GM19351 (cell line): ENCODE measurements at regions not wholly inside any gene's neighbourhood (a gene's known extent, or its start where the extent isn't known, plus 50 kb on each side); places are given as distances from the start of the nearest gene placed in this dataset.
A peak's percentile ranks its signal among the peaks of the same experiment; 100 is the strongest.

Experiments
- ATAC-seq: cut with Tn5 transposase; IDR thresholded peaks from one replicate; pipeline ENCODE4 v1.9.1; 2021; ENCODE audit warnings: mild to moderate bottlenecking, moderate library complexity; ENCODE audit not compliant: unreplicated experiment

DNA sequence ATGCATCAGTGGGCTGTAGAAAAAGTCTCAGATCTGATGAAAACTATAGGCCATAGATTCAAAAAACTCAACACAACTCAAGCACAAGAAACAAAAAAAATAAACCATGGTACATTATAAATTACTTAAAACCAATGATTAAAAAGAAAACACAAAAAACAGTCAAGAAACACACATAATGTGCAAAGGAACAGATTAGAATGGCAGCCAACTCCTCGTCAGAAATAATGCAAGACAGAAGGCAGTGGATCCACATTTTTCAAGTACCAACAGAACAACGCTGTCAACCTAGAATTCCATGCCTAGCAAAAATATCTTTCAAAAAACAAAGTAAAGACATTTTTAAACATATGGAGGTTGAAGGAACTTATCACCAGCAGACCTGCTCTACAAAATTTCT, 69.7 kb downstream of the PSMB1 start:
- ATAC-seq: no peak

DNA sequence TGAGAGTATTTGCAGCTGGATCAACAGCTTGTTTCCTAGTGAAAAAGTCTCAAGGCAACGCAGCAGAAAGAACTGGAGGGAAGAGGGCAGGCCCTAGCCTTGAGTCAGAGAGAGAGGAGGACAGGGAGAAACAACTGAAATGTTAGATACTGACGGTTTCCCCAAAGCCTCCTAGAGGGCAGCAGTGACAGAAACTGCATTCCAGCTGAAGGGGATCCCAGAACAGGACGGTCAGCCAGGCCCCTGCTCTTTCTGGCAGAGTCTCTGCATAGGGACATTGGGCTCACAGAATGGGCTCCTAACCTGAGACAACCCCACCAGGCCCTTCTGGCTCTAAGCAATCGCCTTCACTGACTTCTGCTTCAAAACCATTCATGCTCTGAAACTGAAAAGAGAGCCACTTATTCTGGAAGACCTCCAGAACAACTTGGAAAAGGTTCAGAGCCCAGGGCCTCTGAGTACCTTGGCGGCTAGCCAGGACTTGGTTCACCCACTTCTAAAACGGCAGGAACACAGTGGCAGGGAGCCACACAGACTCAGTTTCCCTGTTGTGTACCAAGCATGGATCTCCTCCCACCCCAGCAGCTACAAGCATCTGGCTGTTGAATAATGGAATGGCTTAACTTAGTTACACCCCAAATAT, 72.9 kb downstream of the PSMB1 start:
- no peak for ATAC-seq

DNA sequence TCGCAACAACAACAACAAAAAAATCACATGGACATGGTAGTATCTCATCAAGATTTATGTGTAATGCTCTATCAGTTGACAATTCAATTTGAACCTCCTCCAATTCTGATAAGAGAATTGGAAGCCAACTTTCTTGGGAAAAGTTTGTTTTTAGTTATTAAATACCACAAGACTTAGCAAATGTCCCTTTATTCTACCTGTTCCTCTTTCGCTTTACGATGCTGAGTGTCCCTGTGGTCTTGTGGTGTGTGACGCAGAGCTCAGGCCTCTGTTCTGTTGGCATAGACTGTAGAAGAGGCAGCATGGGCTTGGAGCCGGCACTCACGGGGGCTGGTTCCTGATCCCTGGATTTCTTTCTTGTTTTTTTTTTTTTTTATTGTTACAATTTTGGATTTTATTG, 76.7 kb downstream of the PSMB1 start:
- ATAC-seq: peak; percentile 61

DNA sequence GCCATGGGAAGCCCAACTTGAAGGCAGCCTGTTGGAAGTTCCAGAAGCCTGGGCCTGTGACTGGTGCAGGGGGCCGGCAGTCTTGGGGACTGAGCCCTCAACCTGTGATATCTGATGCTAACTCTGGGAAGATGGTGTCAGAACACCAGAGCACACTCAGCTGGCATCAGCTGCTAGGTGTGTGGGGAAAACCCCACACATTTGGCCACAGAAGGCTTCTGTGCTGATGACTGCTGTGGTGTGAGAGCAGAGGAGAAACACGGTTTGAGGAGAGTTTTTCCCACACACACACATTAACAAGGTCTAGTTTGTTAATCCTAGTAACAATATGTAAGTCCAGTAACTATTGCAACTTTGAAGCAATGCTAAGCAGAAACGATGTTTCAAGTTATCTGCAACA, 78.0 kb downstream of the PSMB1 start:
- peak; percentile 55 for ATAC-seq

DNA sequence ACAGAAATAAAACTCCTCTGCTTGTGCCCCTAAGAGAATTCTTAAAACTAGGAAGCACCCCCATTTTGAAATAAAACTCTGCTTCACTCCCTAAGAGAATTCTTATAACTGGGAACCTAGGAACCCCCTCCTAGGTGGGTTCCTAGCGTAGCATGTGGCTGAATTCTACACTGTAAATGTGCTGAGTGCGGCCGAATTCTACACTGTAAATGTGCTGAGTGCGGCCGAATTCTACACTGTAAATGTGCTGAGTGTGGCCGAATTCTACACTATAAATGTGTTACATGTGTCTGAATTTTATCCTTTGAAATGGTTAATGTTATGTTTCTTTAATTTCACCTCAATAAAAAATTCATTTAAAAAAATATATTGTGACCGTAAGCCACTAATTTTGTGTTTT, 79.3 kb downstream of the PSMB1 start:
- no peak for ATAC-seq

DNA sequence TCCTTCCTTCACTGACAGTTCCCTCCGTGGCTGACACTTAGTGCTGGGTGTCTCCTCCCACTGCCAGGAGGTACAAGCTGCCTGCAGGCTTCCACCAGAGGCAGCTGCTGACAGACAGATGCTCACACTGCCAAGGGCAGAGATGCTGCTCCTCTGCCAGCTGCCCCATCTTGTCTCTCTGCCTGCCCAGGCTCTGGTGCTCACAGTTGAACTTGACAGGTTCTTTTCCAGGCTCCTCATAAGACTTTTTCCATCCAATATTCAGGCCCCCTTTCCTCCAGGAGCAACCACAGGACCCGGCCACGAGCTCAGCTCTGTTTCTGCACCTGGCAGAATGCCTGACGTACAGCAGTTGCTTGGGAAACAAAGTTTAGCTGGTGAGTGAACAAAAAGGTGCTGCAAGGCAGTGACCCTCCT, 79.8 kb downstream of the PSMB1 start:
- ATAC-seq: no peak

DNA sequence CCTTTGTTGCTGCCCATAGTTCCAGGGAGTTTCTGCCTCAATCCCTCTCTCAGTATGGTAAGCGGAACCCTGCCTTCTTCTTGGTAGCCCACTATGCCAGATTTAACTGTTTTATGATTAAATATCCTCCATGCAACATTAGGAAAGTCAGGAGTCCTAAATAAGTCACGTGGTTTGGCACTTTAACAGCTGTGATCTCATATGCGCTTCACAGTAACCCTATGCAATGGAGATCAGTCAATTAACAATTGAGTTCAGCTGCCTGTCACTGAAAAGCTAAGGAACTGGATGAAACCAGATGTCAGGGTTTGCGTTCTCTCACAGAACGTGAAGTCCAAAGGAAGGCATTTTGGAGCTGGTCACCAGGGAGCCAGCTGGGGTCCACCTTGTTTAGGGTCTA, 81.6 kb downstream of the PSMB1 start:
- no peak for ATAC-seq

DNA sequence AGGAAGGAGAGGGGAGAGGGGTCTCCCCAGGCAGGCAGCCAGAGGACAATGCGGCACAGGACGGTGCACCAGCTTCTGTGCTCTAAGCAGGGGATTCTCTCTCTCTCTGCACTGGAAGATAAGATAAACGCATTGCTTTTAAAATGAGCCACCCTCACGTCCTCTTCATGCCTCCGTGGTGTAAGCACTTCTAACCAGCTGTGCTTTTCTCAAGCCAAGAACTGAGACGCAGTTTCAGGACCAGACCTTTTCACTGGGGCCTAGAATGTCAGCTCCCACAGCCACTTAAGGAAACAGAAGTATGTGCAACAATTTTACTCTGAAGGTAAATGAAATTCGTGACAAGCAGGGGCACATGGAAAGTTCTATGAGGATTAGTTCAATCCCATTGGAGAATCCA, 82.4 kb downstream of the PSMB1 start:
- no peak for ATAC-seq

DNA sequence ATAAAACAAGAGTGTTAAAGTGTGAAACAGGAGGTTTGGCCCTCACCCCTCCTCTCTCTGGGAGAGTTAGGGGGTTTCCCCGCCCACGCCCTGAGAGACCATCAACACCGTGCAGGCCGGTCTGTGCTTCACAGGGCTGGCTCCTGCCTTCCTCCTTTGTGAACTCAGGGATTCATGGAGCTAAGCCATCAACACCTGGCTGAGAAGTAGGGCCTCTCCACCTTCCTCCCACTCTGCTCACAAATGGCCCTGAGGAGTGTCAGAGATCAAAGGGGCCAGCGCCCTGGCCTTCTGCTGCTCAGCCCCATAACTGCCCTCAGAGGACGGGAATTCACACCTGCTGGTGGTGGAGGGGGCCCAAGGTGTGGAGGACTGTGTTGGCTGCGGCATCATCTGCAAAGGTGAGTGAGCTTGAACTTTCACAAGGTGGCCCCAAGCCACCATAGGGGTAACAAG, 88.6 kb downstream of the PSMB1 start:
- ATAC-seq: peak; percentile 74

DNA sequence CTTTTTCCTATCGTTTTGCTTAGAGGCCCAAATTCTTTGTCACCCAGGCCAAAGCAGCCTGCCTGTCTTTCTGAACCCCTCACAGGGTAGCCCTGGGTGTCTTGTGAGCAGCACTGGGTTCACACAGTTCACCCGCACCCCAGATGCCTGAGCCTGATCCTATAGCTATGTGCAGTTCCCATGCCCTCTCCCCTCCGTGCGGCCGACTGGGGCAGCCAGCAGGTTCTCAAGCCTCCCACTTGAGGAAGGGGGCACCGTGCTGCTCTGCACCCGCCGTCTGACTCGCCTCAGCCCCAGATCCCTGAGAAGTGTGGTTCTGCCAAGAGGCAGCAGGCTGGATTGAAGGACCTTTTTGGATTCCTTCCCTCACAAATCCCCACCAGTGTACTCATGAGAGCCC, 89.0 kb downstream of the PSMB1 start:
- ATAC-seq: peak; percentile 10

DNA sequence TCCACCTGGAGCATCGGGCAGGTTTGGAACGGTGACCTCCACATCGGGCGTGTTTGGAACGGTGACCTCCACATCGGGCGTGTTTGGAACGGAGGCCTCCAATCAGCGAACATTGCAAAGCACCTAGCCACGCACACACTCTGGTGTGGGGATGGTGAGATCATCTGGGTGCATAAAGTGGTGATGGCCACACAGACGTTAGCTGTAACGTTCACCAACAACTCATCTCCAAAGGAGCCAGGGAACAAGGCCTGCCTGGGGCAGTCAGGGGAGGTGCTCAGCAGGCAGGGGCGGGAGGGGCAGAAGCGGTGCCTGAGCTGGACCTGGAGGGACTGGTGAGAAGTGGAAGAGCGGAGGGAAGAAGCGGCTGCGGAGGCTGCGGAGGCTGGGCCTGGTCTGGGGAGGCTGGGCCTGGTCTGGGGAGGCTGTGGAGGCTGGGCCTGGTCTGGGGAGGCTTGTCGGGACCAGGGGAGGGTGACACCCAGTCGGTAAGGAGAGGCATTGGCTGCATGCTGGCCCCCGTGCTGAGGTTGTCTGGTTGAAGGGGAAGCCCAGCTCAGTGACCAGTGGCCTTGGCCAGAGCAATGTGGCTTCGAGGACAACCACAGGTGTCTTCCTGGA, 89.9 kb downstream of the PSMB1 start:
- no peak for ATAC-seq

DNA sequence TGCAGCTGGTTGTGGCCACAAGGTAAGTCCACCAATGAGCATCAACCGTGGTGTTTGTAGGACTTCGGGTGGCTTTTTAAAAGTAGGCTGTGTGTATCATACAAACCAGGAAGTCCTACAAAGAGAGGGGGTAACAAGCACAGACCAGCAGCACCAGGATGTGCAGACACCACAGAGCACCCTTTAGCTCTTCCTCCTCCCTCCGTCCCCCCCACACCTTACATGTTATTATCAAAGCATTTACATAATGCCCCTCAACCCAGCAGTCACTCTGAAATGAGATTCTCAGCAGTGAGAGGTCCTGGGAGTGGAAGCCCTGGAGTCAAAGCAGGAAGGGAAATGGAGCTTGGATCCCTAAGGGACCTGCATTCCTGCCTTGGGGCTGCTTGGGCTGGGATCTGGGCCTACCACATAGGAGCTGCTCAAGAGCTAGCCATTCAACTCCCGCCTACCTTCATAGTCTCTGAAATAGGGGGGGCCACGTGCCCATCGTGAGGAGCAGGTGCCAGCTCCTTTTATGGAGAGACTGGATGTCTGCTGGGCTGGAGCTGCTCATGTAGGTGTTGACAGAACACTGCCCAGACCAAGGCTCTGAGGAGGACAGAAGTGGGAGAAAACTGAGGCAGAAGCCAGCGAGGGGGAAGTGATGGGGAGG, 90.6 kb downstream of the PSMB1 start:
- no peak for ATAC-seq

DNA sequence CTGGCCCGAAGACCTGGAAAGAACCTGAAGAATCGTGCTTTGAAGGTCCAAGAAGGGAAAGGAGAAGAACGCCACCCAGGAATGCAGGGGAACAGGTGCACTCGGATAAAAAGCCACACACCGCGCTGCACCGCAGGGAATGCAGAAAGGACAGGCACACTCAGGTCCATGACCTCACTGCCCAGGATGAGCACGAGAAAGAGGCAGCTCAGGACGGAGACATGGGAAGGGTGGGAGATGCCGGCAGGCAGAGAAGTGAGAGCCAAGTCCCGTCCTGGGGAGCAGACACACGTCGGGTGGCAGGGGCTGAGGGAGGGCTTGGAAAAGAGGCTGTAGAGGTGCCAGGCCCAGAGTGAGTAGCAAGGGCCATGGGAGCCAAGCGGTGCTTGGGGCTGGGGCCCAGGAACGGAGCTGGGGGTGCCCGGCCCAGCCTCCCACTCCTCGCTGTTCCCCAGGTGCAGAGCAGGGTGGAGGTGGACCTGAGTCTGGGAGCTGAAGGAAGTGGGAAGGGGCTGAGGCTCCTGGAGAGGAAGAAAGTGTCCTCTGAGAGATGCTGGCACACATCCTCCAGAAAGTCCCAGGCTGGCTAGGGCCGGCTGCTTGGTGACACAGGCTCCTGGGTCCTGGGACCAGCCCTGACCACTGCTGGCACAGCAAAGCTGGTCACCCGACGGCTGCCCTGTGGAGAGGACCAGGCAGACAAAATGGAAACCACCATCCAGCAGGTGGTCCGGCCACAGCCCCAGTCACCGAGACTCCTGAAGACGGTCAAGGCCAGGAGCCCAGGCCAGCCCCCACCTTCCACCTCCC, 91.3 kb downstream of the PSMB1 start:
- no peak for ATAC-seq

DNA sequence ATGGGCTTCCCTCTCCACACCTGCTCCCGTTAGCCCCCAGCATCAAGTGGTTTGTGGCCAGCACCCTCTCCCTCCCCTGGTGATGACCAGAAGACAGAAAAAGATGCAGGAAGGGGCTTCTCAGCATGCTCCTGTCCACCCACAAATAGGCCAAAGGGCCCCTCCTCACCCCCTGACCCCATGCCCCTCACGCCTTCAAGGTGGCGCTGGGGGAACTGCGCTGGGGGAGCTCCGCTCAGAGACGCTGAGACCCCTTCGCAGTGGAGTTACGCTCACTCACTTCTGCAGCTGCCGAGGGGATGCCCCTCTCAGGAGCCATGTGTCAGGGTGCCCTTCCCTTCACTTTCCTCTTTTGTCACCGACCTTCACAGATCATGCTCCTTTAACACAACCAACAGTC, 92.0 kb downstream of the PSMB1 start:
- ATAC-seq: no peak

DNA sequence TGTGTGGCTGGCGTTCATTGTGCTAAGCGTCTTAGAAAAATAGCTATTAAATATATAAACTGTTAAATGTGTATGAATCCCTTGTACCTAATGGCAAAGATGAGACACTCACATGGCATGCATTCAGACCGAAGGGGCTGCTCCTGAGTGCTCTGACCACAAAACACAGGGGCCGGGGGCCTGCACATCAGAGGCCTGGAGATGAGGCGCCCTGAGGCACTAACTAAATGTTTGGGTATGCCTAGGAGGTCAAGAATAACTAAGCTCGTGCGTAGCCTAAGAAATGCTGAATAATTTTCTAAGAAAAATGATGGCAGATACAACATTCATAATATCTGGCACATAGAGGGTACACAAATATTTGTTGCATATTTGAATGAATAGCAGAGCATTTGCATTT, 92.5 kb downstream of the PSMB1 start:
- ATAC-seq: no peak

DNA sequence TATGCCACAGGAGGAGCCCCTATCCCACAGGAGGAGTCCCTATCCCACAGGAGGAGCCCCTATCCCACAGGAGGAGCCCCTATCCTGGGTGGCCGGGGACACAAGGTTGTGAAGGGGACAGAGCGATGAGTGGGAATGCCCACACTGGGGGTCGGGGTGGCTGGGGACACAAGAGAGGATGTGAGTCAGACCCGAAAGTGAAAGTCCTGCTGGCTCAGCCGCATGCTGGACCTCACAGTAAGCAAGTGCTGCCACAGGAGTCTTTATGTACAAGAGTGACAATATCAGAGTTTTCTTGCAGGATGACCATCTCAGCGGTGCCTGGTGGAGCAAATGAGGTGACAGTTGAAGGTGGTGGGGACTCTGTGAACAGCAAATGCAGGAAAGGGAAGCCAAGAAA, 93.7 kb downstream of the PSMB1 start:
- ATAC-seq: peak; percentile 85

DNA sequence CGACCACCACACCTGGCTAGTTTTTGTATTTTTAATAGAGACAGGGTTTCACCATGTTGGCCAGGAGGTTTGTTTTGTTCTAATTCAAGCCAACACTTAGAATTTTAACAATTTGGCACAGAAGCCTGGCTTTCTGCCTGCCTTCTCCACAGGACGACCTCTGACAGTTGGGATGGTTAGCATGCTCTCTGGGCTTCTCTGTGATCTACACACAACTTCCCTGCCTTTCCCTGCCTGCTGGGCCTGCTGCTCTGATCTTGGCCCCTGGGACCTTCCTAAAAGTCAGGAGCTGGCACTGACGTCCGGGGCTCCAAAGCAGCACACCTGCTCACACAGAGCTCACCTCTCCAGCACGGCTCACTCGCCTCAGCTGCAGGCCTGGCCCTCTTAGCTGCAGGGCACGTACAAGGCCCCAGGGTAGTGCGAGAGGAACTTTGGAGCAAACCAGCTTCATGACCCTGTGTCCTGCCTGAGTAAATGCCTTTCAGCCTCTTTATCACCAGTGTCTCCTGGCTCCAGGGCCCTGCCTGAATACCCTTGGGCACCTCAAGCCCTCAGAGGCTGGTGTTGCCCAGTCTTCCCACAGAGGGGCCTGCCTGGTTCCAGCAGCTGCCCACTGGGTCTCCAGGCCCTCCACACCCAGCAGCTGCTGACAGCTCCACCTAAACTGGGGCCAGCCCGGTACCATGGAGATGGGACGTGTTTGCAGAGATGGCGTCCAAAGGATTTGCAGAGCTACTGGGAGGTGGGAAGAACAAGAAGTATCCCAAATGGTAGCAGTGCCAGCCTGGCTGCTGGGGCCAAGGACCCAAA, 96.0 kb downstream of the PSMB1 start:
- ATAC-seq: no peak
